ENCODE measurements at regions not wholly inside any gene's neighbourhood (a gene's known extent, or its start where the extent isn't known, plus 50 kb on each side); places are given as distances from the start of the nearest gene placed in this dataset.

- no peak overlapping the region for H3K9ac ChIP-seq (ENCODE audit: low read depth, low read length)
- no peaks in the 10 kb centered on the region for H3K79me1 ChIP-seq (ENCODE audit: low read depth in 1 of 2, low read length in 2 of 2)
- no peak overlapping the region for H3K23ac ChIP-seq (ENCODE audit: low read depth, low read length)
- peak overlapping the region; percentile 34 for H2AFZ ChIP-seq (replicated peaks; ENCODE audit: low read length, poor library complexity)
- no peak overlapping the region; a peak in 1 of 4 replicates for H4K8ac ChIP-seq (ENCODE audit: low read depth in 2 of 2, low read length in 2 of 2)
- H3K4me1 ChIP-seq (ENCODE audit: control insufficient read depth, insufficient read depth, low read length), result peaks cover 3% of the 10 kb centered on the region; the same call in 1 of the 2 replicates
- peak overlapping the region; percentile 70 for H2BK120ac ChIP-seq (ENCODE audit: low read depth, low read length)
- H3K14ac ChIP-seq (replicated peaks; ENCODE audit: low read depth, low read length), result peak overlapping the region; percentile 31
- H3K56ac ChIP-seq (ENCODE audit: extremely low read depth, insufficient read depth, low read length), result no peak overlapping the region
- H3K9me1 ChIP-seq (ENCODE audit: insufficient read depth, low read length), result peaks cover 6% of the 10 kb centered on the region; the same call in 1 of the 2 replicates
- no TSS peak for BruUV-seq (replicated peaks)
- H3K4me3 ChIP-seq (ENCODE audit: insufficient read depth, low read depth, low read length), result no peak overlapping the region
- ChIA-PET CTCF (no interaction called here), POLR2A (ENCODE audit: unreplicated experiment) (interaction anchor here (0.5 kb wide), 1 partner anchor 237 kb away, joined by 5 read pairs; no protein-coding TSS in a partner anchor)
- no peaks in the 10 kb centered on the region for H3K36me3 ChIP-seq (ENCODE audit: control insufficient read depth, insufficient read depth, low read length)
- H2BK20ac ChIP-seq (ENCODE audit: low read depth, low read length), result peak overlapping the region; percentile 38
- no CpG with 5 or more reads among the region's 3 CpGs for WGBS, 2 experiments (ENCODE audit: extremely low coverage in 2 of 2, insufficient read length in 1 of 2)
- H3K27me3 ChIP-seq (ENCODE audit: control insufficient read depth, insufficient read depth, low read length), result no peaks in the 10 kb centered on the region; the same call in 1 of the 2 replicates
- in situ Hi-C loops (cut with MboI; ENCODE audit: low sequenced_read_pairs), result no loop called here
- ATAC-seq (ENCODE audit: low read depth) (no peak), DNase-seq (no peak)
- dilution Hi-C loops (cut with HindIII; ENCODE audit: low sequenced_read_pairs, unreplicated experiment), result no loop called here
- TF ChIP-seq USF2 (IDR thresholded peaks at IDR 0.05; ENCODE audit: low read depth, low read length) (no peak), ELK1 (IDR thresholded peaks at IDR 0.05; ENCODE audit: borderline replicate concordance, low read depth, low read length) (no peak), RFX5 (IDR thresholded peaks at IDR 0.05; ENCODE audit: low read depth, low read length) (no peak), NFE2L2 (IDR thresholded peaks at IDR 0.05; ENCODE audit: low read depth, low read length) (no peak), SMC3 (IDR thresholded peaks at IDR 0.05; ENCODE audit: low read depth, low read length) (no peak), BHLHE40 (IDR thresholded peaks at IDR 0.05; ENCODE audit: low read depth, low read length) (no peak), POLR2A (IDR thresholded peaks at IDR 0.05; ENCODE audit: low read depth, low read length) (no peak), MAFK (IDR thresholded peaks at IDR 0.05; ENCODE audit: low read depth, low read length) (no peak), CHD1 (IDR thresholded peaks at IDR 0.05; ENCODE audit: low read depth, low read length) (no peak), CEBPB (IDR thresholded peaks at IDR 0.05; ENCODE audit: low read depth, low read length) (no peak), RCOR1 (IDR thresholded peaks at IDR 0.05; ENCODE audit: insufficient replicate concordance, low read length) (no peak), FOS (IDR thresholded peaks at IDR 0.05; ENCODE audit: low read depth, low read length) (no peak), MXI1 (IDR thresholded peaks at IDR 0.05; ENCODE audit: borderline replicate concordance, low read depth, low read length) (no peak), MAZ (IDR thresholded peaks at IDR 0.05; ENCODE audit: borderline replicate concordance, low read depth, low read length) (no peak), RAD21 (IDR thresholded peaks at IDR 0.05; ENCODE audit: low read length) (no peak), CTCF (conservative IDR thresholded peaks at IDR 0.05; ENCODE audit: low read depth, low read length) (no peak)
- 0 out of 2 replicates have a peak, but pooled peaks cover 2% of the 10 kb centered on the region for H3K9me3 ChIP-seq (ENCODE audit: control insufficient read depth, insufficient read depth, low read length)
- no peak overlapping the region for H2AK9ac ChIP-seq (replicated peaks; ENCODE audit: low read depth, low read length, poor library complexity)
- peak overlapping the region; percentile 11; the same call in 1 of the 2 replicates for H4K91ac ChIP-seq (ENCODE audit: insufficient read depth, low read depth, low read length)
- H3K18ac ChIP-seq (ENCODE audit: low read depth, low read length), result peak overlapping the region; percentile 44; the same call in 1 of the 2 replicates
- H4K5ac ChIP-seq (ENCODE audit: low read depth, low read length), result no peak overlapping the region
- peak overlapping the region; percentile 62; the same call in 1 of the 2 replicates for H3K4ac ChIP-seq (ENCODE audit: low read depth, low read length)
- H3K27ac ChIP-seq (ENCODE audit: insufficient read depth, low read length), result no peak overlapping the region
- H3K4me2 ChIP-seq (ENCODE audit: low read depth, low read length), result no peak overlapping the region
- H2BK5ac ChIP-seq (ENCODE audit: low read depth, low read length, poor library complexity, severe bottlenecking), result no peak overlapping the region
- H2BK15ac ChIP-seq (ENCODE audit: low read depth, low read length), result peak overlapping the region; percentile 70; the same call in 1 of the 3 replicates
- H2AK5ac ChIP-seq (ENCODE audit: low read depth, low read length), result peak overlapping the region; percentile 51; the same call in 1 of the 2 replicates
- intact Hi-C loops (cut with micrococcal nuclease), result no loop called here
- H4K20me1 ChIP-seq (ENCODE audit: insufficient read depth, low read length), result no peaks in the 10 kb centered on the region
Observed at GRCh38 chr5:81904166-81904565, 67.7 kb upstream of the ATG10 start.
